ENCODE measurements at regions not wholly inside any gene's neighbourhood (a gene's known extent, or its start where the extent isn't known, plus 50 kb on each side); places are given as distances from the start of the nearest gene placed in this dataset.
"Not testable (repeated sequence)": the region's sequence is repeated elsewhere in the genome, so short reads cannot be mapped to it uniquely, and the experiment has no call there.

- no peak for TF ChIP-seq CTCF (conservative IDR thresholded peaks at IDR 0.05; ENCODE audit: low read depth, low read length)
- H3K4me3 ChIP-seq (ENCODE audit: low read depth, low read length), result no peak overlapping the region
- no peak for DNase-seq (ENCODE audit: low read depth)
Observed at GRCh38 chr14:106737021-106737420, 1210.6 kb downstream of the TMEM121 start.

GRCh38 chr14:106738075-106738474 is 1211.7 kb downstream of the TMEM121 start:
- no peak overlapping the region for H3K4me3 ChIP-seq (ENCODE audit: low read depth, low read length)
- no peak for TF ChIP-seq CTCF (conservative IDR thresholded peaks at IDR 0.05; ENCODE audit: low read depth, low read length)

GRCh38 chr14:106738598-106739258 is 1212.3 kb downstream of the TMEM121 start:
- not testable (repeated sequence) for H3K4me3 ChIP-seq (ENCODE audit: low read depth, low read length); DNase-seq (ENCODE audit: low read depth)

More at GRCh38 chr14:106738075-106738474, 1211.7 kb downstream of the TMEM121 start:
- no peak for DNase-seq (ENCODE audit: low read depth)

GRCh38 chr14:106741086-106741827 is 1214.9 kb downstream of the TMEM121 start:
- not testable (repeated sequence) for H3K4me3 ChIP-seq (ENCODE audit: low read depth, low read length); DNase-seq (ENCODE audit: low read depth)
- peak; percentile 37 for TF ChIP-seq CTCF (conservative IDR thresholded peaks at IDR 0.05; ENCODE audit: low read depth, low read length)

- H3K4me3 ChIP-seq (ENCODE audit: low read depth, low read length), result not testable (repeated sequence)
Observed at GRCh38 chr14:106745016-106745767, 1218.8 kb downstream of the TMEM121 start.

GRCh38 chr14:106750089-106750488 is 1223.7 kb downstream of the TMEM121 start:
- H3K4me3 ChIP-seq (ENCODE audit: low read depth, low read length); DNase-seq (ENCODE audit: low read depth): not testable (repeated sequence)

More at GRCh38 chr14:106745016-106745767, 1218.8 kb downstream of the TMEM121 start:
- DNase-seq (ENCODE audit: low read depth), result not testable (repeated sequence)

GRCh38 chr14:106753751-106754150 is 1227.4 kb downstream of the TMEM121 start:
- not testable (repeated sequence) for H3K4me3 ChIP-seq (ENCODE audit: low read depth, low read length); DNase-seq (ENCODE audit: low read depth)

- H3K4me3 ChIP-seq (ENCODE audit: low read depth, low read length); DNase-seq (ENCODE audit: low read depth): not testable (repeated sequence)
Observed at GRCh38 chr14:106757444-106757843, 1231.1 kb downstream of the TMEM121 start.

GRCh38 chr14:106761886-106762816 is 1235.8 kb downstream of the TMEM121 start:
- not testable (repeated sequence) for H3K4me3 ChIP-seq (ENCODE audit: low read depth, low read length); DNase-seq (ENCODE audit: low read depth)
